ENCODE measurements at regions not wholly inside any gene's neighbourhood (a gene's known extent, or its start where the extent isn't known, plus 50 kb on each side); places are given as distances from the start of the nearest gene placed in this dataset.

DNA sequence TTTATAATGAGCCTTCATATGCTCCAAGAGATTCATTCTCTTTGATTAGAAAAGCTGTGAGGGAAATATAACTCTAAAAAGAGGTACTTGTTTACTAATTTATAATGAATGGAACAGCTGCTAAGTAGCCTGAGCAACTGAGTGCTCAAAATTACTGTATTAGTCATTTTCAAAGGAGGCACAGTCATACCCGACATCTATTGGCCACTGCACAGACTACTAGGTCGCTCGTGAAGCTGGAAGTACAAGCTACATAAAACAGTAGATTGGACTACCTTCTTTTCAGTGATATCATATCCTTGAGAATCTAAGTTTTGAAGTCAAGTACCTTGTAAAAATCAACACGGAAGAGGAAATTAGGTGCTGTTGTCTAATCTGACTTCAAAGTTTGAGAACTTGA, 52.0 kb upstream of the GLRB start:
- Mint-ChIP-seq H3K27ac (no peak overlapping the region), H3K9me3 (ENCODE audit: low read depth) (no peaks in the 10 kb centered on the region), H3K4me1 (no peaks in the 10 kb centered on the region), H3K4me3 (no peak overlapping the region), H3K27me3 (peaks cover 2% of the 10 kb centered on the region), H3K36me3 (ENCODE audit: low read depth) (no peaks in the 10 kb centered on the region)
- POLR2A ChIA-PET = no interaction called here
- ATAC-seq (no peak), DNase-seq (no peak)
- intact Hi-C loops (cut with DNase I, micrococcal nuclease) = no loop called here
- CTCF ChIA-PET = interaction anchor here (0.6 kb wide), 1 partner anchor 479 kb away, joined by 3 read pairs; no protein-coding TSS in a partner anchor

DNA sequence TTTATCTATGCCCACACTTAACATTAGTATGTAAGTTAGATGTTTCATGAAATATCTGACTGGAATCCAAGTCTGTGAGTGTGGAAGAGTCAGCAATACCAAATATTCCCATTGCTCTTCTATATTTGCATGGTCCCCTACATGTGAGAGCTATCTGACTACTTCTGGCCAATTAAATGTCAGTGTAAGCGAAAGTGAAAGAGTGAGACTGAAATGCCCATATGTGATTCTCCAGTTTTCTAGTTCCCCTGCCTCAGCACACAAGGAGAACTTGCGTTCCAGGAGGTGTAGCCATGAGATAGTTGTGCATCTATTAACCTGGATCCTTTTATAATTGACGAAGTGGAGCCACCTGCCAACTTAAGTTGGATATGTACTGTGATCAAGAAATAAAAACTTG, 50.1 kb upstream of the GLRB start:
- H3K4me3 Mint-ChIP-seq = no peak overlapping the region
- no peaks in the 10 kb centered on the region for H3K36me3 Mint-ChIP-seq (ENCODE audit: low read depth)
- H3K27me3 Mint-ChIP-seq = no peaks in the 10 kb centered on the region
- H3K9me3 Mint-ChIP-seq (ENCODE audit: low read depth) = no peaks in the 10 kb centered on the region
- H3K4me1 Mint-ChIP-seq = no peaks in the 10 kb centered on the region
- POLR2A ChIA-PET = interaction anchor here (0.7 kb wide), 1 partner anchor 549 kb away, joined by 3 read pairs; no protein-coding TSS in a partner anchor
- CTCF ChIA-PET = no interaction called here
- no peak for DNase-seq
- no peak overlapping the region for H3K27ac Mint-ChIP-seq
- intact Hi-C loops (cut with DNase I, micrococcal nuclease) = no loop called here
- no peak for ATAC-seq

Data from activated CD4-positive, alpha-beta T cell treated with anti-CD3 and anti-CD28 coated beads for 36 hours (primary cell).